ENCODE measurements at regions not wholly inside any gene's neighbourhood (a gene's known extent, or its start where the extent isn't known, plus 50 kb on each side); places are given as distances from the start of the nearest gene placed in this dataset.

GRCh38 chr16:27644165-27644564, 94.2 kb downstream of the KATNIP start:
- Histone ChIP-seq H3K9me3 (ENCODE audit: insufficient read depth, low read depth) (no peaks in the 10 kb centered on the region), H3K27ac (no peak overlapping the region), H3K4me1 (replicated peaks; ENCODE audit: insufficient read depth) (no peaks in the 10 kb centered on the region), H3K36me3 (ENCODE audit: low read depth) (no peaks in the 10 kb centered on the region), H3K9me2 (ENCODE audit: insufficient read depth) (no peaks in the 10 kb centered on the region), H3F3A (ENCODE audit: insufficient read depth, low read depth) (no peaks in the 10 kb centered on the region), H3K27me3 (ENCODE audit: insufficient read depth, low read depth) (no peaks in the 10 kb centered on the region), H4K20me1 (ENCODE audit: insufficient read depth) (no peaks in the 10 kb centered on the region), H3K79me2 (ENCODE audit: low read depth) (no peaks in the 10 kb centered on the region), H3K4me3 (no peak overlapping the region), H2AFZ (no peak overlapping the region), H3K4me2 (no peak overlapping the region)
- TF ChIP-seq EZH2 (IDR thresholded peaks at IDR 0.05; ENCODE audit: low read depth) = no peak
- no peak for TF ChIP-seq CTCF (conservative IDR thresholded peaks at IDR 0.05)
- POLR2A ChIA-PET (ENCODE audit: unreplicated experiment) = interaction anchor here (0.5 kb wide), 1 partner anchor 11 kb away, joined by 8 read pairs; no protein-coding TSS in a partner anchor
- BruUV-seq (replicated peaks) = no TSS peak
- intact Hi-C loops (cut with micrococcal nuclease; ENCODE audit: unreplicated experiment) = no loop called here
- CTCF ChIA-PET = no interaction called here
- no peak for DNase-seq

DNA sequence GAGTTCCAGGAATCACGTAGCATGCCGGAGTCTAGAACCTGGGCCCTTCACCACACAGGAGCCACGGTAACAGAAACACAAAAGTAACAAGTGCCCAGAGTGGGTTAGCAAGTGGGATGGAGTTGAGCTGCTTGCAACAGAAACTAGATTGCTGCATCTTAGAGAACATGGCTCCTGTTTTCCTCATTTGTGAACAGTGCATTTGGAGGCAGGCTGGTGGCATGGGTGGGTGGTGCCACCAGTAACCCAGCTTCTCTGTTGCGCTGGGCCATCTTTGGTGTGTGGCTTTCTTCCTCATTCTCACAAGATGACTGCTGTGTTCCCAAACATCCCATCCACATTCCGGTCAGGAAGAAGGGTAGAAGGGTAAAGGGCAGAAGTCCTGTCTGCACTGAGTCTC, 95.5 kb downstream of the KATNIP start:
- Histone ChIP-seq H2AFZ (no peak overlapping the region), H3K79me2 (ENCODE audit: low read depth) (no peaks in the 10 kb centered on the region), H3K4me3 (no peak overlapping the region), H3K27ac (no peak overlapping the region), H3K9me2 (ENCODE audit: insufficient read depth) (no peaks in the 10 kb centered on the region), H3K27me3 (ENCODE audit: insufficient read depth, low read depth) (no peaks in the 10 kb centered on the region), H3K36me3 (ENCODE audit: low read depth) (no peaks in the 10 kb centered on the region), H3K4me2 (no peak overlapping the region), H3K4me1 (replicated peaks; ENCODE audit: insufficient read depth) (no peaks in the 10 kb centered on the region), H4K20me1 (ENCODE audit: insufficient read depth) (no peaks in the 10 kb centered on the region), H3K9me3 (ENCODE audit: insufficient read depth, low read depth) (no peaks in the 10 kb centered on the region), H3F3A (ENCODE audit: insufficient read depth, low read depth) (no peaks in the 10 kb centered on the region)
- CTCF ChIA-PET = no interaction called here
- no peak for DNase-seq
- POLR2A ChIA-PET (ENCODE audit: unreplicated experiment) = no interaction called here
- TF ChIP-seq CTCF (conservative IDR thresholded peaks at IDR 0.05) = no peak
- no peak for TF ChIP-seq EZH2 (IDR thresholded peaks at IDR 0.05; ENCODE audit: low read depth)
- BruUV-seq (replicated peaks) = no TSS peak
- intact Hi-C loops (cut with micrococcal nuclease; ENCODE audit: unreplicated experiment) = no loop called here

GRCh38 chr16:27646806-27647205, 96.9 kb downstream of the KATNIP start:
- no peaks in the 10 kb centered on the region for H3F3A ChIP-seq (ENCODE audit: insufficient read depth, low read depth)
- no peak overlapping the region for H3K4me3 ChIP-seq
- H3K36me3 ChIP-seq (ENCODE audit: low read depth) = no peaks in the 10 kb centered on the region
- no peaks in the 10 kb centered on the region for H4K20me1 ChIP-seq (ENCODE audit: insufficient read depth)
- no peaks in the 10 kb centered on the region for H3K9me2 ChIP-seq (ENCODE audit: insufficient read depth)
- H3K27ac ChIP-seq = no peak overlapping the region
- H3K4me2 ChIP-seq = no peak overlapping the region
- ChIA-PET POLR2A (ENCODE audit: unreplicated experiment) (no interaction called here), CTCF (no interaction called here)
- intact Hi-C loops (cut with micrococcal nuclease; ENCODE audit: unreplicated experiment) = no loop called here
- no peak overlapping the region for H2AFZ ChIP-seq
- TF ChIP-seq EZH2 (IDR thresholded peaks at IDR 0.05; ENCODE audit: low read depth) (no peak), CTCF (conservative IDR thresholded peaks at IDR 0.05) (no peak)
- no peak for DNase-seq
- H3K4me1 ChIP-seq (replicated peaks; ENCODE audit: insufficient read depth) = no peaks in the 10 kb centered on the region
- H3K9me3 ChIP-seq (ENCODE audit: insufficient read depth, low read depth) = no peaks in the 10 kb centered on the region
- H3K79me2 ChIP-seq (ENCODE audit: low read depth) = no peaks in the 10 kb centered on the region
- BruUV-seq (replicated peaks) = no TSS peak
- no peaks in the 10 kb centered on the region for H3K27me3 ChIP-seq (ENCODE audit: insufficient read depth, low read depth)

Data from PC-9 (cell line).